ENCODE measurements at regions not wholly inside any gene's neighbourhood (a gene's known extent, or its start where the extent isn't known, plus 50 kb on each side); places are given as distances from the start of the nearest gene placed in this dataset.

- no peak for DNase-seq
Observed at GRCh38 chr1:235025422-235025984, 103.1 kb downstream of the TOMM20 start.

GRCh38 chr1:235024711-235025421 is 103.8 kb downstream of the TOMM20 start:
- DNase-seq: no peak

GRCh38 chr1:235023711-235024439 is 104.8 kb downstream of the TOMM20 start:
- DNase-seq: no peak

GRCh38 chr1:235022981-235023710 is 105.5 kb downstream of the TOMM20 start:
- no peak for DNase-seq

- no peak for DNase-seq
Observed at GRCh38 chr1:235022341-235022980, 106.2 kb downstream of the TOMM20 start.

GRCh38 chr1:235021815-235022214 is 106.8 kb downstream of the TOMM20 start:
- DNase-seq: no peak

GRCh38 chr1:235021321-235021720 is 107.3 kb downstream of the TOMM20 start:
- no peak for DNase-seq

- no peak for DNase-seq
Observed at GRCh38 chr1:235019961-235020360, 108.7 kb downstream of the TOMM20 start.

- no peak for DNase-seq
Observed at GRCh38 chr1:235019471-235019870, 109.2 kb downstream of the TOMM20 start.

GRCh38 chr1:235018720-235019444 is 109.8 kb downstream of the TOMM20 start:
- no peak for DNase-seq

- DNase-seq: no peak
Observed at GRCh38 chr1:235018161-235018560, 110.5 kb downstream of the TOMM20 start.

GRCh38 chr1:235017719-235018118 is 110.9 kb downstream of the TOMM20 start:
- DNase-seq: no peak

GRCh38 chr1:235017191-235017590 is 111.4 kb downstream of the TOMM20 start:
- DNase-seq: no peak

GRCh38 chr1:235015291-235015985 is 113.2 kb downstream of the TOMM20 start:
- no peak for DNase-seq

- no peak for DNase-seq
Observed at GRCh38 chr1:235014756-235015155, 113.9 kb downstream of the TOMM20 start.

GRCh38 chr1:235013512-235013911 is 115.1 kb downstream of the TOMM20 start:
- DNase-seq: no peak

- no peak for DNase-seq
Observed at GRCh38 chr1:235012436-235013210, 116.0 kb downstream of the TOMM20 start.

- DNase-seq: peak; percentile 75
Observed at GRCh38 chr1:235011599-235012435, 116.8 kb downstream of the TOMM20 start.

- peak; percentile 17 for DNase-seq
Observed at GRCh38 chr1:235011064-235011598, 117.5 kb downstream of the TOMM20 start.

Measured in effector CD8-positive, alpha-beta T cell (primary cell).